IPS-NIHi11 (cell line): ENCODE measurements at regions not wholly inside any gene's neighbourhood (a gene's known extent, or its start where the extent isn't known, plus 50 kb on each side); places are given as distances from the start of the nearest gene placed in this dataset.
A peak's percentile ranks its signal among the peaks of the same experiment; 100 is the strongest.
"Not testable (repeated sequence)": the region's sequence is repeated elsewhere in the genome, so short reads cannot be mapped to it uniquely, and the experiment has no call there.

Experiments
- DNase-seq: peaks from one replicate; pipeline ENCODE4 v3.0.0; 2012; ENCODE audit warnings: mixed read lengths, low spot score

GRCh38 chr4:116665716-116666115, 419.7 kb downstream of the TRAM1L1 start:
- DNase-seq, result no peak

GRCh38 chr4:116664198-116664597, 421.2 kb downstream of the TRAM1L1 start:
- DNase-seq, result peak; percentile 15

GRCh38 chr4:116639070-116639577, 446.3 kb downstream of the TRAM1L1 start:
- DNase-seq, result no peak

- no peak for DNase-seq
These were observed 446.8 kb downstream of the TRAM1L1 start for GRCh38 chr4:116638592-116638991.

GRCh38 chr4:116636917-116637316, 448.5 kb downstream of the TRAM1L1 start:
- no peak for DNase-seq

GRCh38 chr4:116632269-116632668, 453.1 kb downstream of the TRAM1L1 start:
- DNase-seq, result no peak

- no peak for DNase-seq
These were observed 456.8 kb downstream of the TRAM1L1 start for GRCh38 chr4:116628598-116628997.

- DNase-seq, result no peak
These were observed 457.8 kb downstream of the TRAM1L1 start for GRCh38 chr4:116627545-116627944.

- not testable (repeated sequence) for DNase-seq
These were observed 465.9 kb downstream of the TRAM1L1 start for GRCh38 chr4:116619508-116619907.

- no peak for DNase-seq
These were observed 466.7 kb downstream of the TRAM1L1 start for GRCh38 chr4:116618638-116619037.

GRCh38 chr4:116603096-116603495, 482.3 kb downstream of the TRAM1L1 start:
- no peak for DNase-seq

GRCh38 chr4:116599859-116600258, 485.5 kb downstream of the TRAM1L1 start:
- DNase-seq, result peak; percentile 40

GRCh38 chr4:116598980-116599789, 486.2 kb downstream of the TRAM1L1 start:
- no peak for DNase-seq

GRCh38 chr4:116598155-116598979, 487.0 kb downstream of the TRAM1L1 start:
- DNase-seq, result no peak

GRCh38 chr4:116590648-116591047, 494.7 kb downstream of the TRAM1L1 start:
- DNase-seq, result no peak

- DNase-seq, result no peak
These were observed 496.6 kb downstream of the TRAM1L1 start for GRCh38 chr4:116588783-116589182.

- no peak for DNase-seq
These were observed 500.1 kb downstream of the TRAM1L1 start for GRCh38 chr4:116585246-116585645.

GRCh38 chr4:116577321-116577720, 508.1 kb downstream of the TRAM1L1 start:
- no peak for DNase-seq

GRCh38 chr4:116573540-116573939, 511.8 kb downstream of the TRAM1L1 start:
- DNase-seq, result no peak

- DNase-seq, result no peak
These were observed 523.6 kb downstream of the TRAM1L1 start for GRCh38 chr4:116561768-116562167.

GRCh38 chr4:116551806-116552205, 533.6 kb downstream of the TRAM1L1 start:
- no peak for DNase-seq

- no peak for DNase-seq
These were observed 537.7 kb downstream of the TRAM1L1 start for GRCh38 chr4:116547632-116548031.

- no peak for DNase-seq
These were observed 538.6 kb downstream of the TRAM1L1 start for GRCh38 chr4:116546759-116547158.
